Loucy (cell line): ENCODE measurements at regions not wholly inside any gene's neighbourhood (a gene's known extent, or its start where the extent isn't known, plus 50 kb on each side); places are given as distances from the start of the nearest gene placed in this dataset.

Source experiments
- H2AFZ ChIP-seq: fragments of 200-600 bp; sonication (generic); 2 replicates; pipeline ENCODE4 v1.6.0; 2016; ENCODE audit warnings: antibody characterized with exemption, mild to moderate bottlenecking, low read length, moderate library complexity
- H3F3A ChIP-seq: fragments of 200-600 bp; 2 replicates; pipeline ENCODE4 v1.6.0; 2016; ENCODE audit warnings: antibody characterized with exemption, low read depth, mild to moderate bottlenecking
- H3K27me3 ChIP-seq: fragments of 200-600 bp; sonication (generic); 2 replicates; pipeline ENCODE4 v1.6.1; 2014; ENCODE audit warnings: low read length, mild to moderate bottlenecking; ENCODE audit not compliant: insufficient read depth, poor library complexity, severe bottlenecking
- H3K36me3 ChIP-seq: fragments of 200-600 bp; sonication (generic); 2 replicates; pipeline ENCODE4 v1.6.1; 2016; ENCODE audit warnings: low read length; ENCODE audit not compliant: insufficient read depth
- H3K4me1 ChIP-seq: fragments of 200-600 bp; sonication (generic); 2 replicates; pipeline ENCODE4 v1.5.1; 2014; ENCODE audit warnings: low read length, mild to moderate bottlenecking; ENCODE audit not compliant: insufficient read depth, poor library complexity, severe bottlenecking
- H3K4me2 ChIP-seq: fragments of 200-600 bp; sonication (generic); 2 replicates; pipeline ENCODE4 v1.6.0; 2014; ENCODE audit warnings: antibody characterized with exemption, low read length, low read depth, mild to moderate bottlenecking; ENCODE audit not compliant: poor library complexity, severe bottlenecking
- H3K4me3 ChIP-seq: fragments of 200-600 bp; sonication (generic); 2 replicates; pipeline ENCODE4 v1.5.1; 2014; ENCODE audit warnings: low read length, mild to moderate bottlenecking, mixed read lengths; ENCODE audit not compliant: poor library complexity, severe bottlenecking
- H3K79me2 ChIP-seq: fragments of 200-600 bp; sonication (generic); 2 replicates; pipeline ENCODE4 v1.6.1; 2014; ENCODE audit warnings: low read length; ENCODE audit not compliant: insufficient read depth
- H3K9ac ChIP-seq: fragments of 200-600 bp; sonication (generic); 2 replicates; pipeline ENCODE4 v1.6.0; 2014; ENCODE audit warnings: mild to moderate bottlenecking, low read depth, low read length, moderate library complexity; ENCODE audit not compliant: poor library complexity, severe bottlenecking
- H3K9me2 ChIP-seq: fragments of 200-600 bp; sonication (generic); replicated peaks from 2 replicates; pipeline ENCODE4 v1.6.1; 2016; ENCODE audit warnings: low read depth, low read length, mixed read lengths
- H3K9me3 ChIP-seq: fragments of 200-600 bp; sonication (generic); 2 replicates; pipeline ENCODE4 v1.6.1; 2014; ENCODE audit warnings: mild to moderate bottlenecking, antibody characterized with exemption, low read length, low read depth; ENCODE audit not compliant: insufficient read depth
- H4K20me1 ChIP-seq: fragments of 200-600 bp; sonication (generic); 2 replicates; pipeline ENCODE4 v1.6.0; 2014; ENCODE audit warnings: antibody characterized with exemption, low read length, mild to moderate bottlenecking; ENCODE audit not compliant: insufficient read depth, poor library complexity, severe bottlenecking
- CTCF ChIP-seq: fragments of 200-600 bp; sonication (generic); conservative IDR thresholded peaks from 2 replicates; pipeline ENCODE4 v1.5.1; 2014; ENCODE audit warnings: mild to moderate bottlenecking, antibody characterized with exemption, low read length
- EZH2phosphoT487 ChIP-seq: fragments of 200-600 bp; IDR thresholded peaks from 2 replicates; pipeline ENCODE4 v1.6.1; 2018; ENCODE audit warnings: antibody characterized with exemption, mild to moderate bottlenecking, moderate library complexity, borderline replicate concordance

GRCh38 chr18:2306606-2307005, 264.7 kb downstream of the METTL4 start:
- Histone ChIP-seq H3K9me2 (no peaks in the 10 kb centered on the region), H3K4me1 (no peaks in the 10 kb centered on the region), H3K27me3 (no peaks in the 10 kb centered on the region), H3K9ac (no peak overlapping the region), H3F3A (no peaks in the 10 kb centered on the region), H3K9me3 (no peaks in the 10 kb centered on the region), H2AFZ (no peak overlapping the region), H3K36me3 (no peaks in the 10 kb centered on the region), H3K4me2 (no peak overlapping the region), H3K4me3 (no peak overlapping the region), H4K20me1 (no peaks in the 10 kb centered on the region), H3K79me2 (no peaks in the 10 kb centered on the region)
- TF ChIP-seq CTCF (no peak), EZH2phosphoT487 (no peak)

- H2AFZ ChIP-seq: no peak overlapping the region
These were observed 260.4 kb downstream of the METTL4 start for GRCh38 chr18:2310886-2311285.

GRCh38 chr18:2312440-2312839, 258.9 kb downstream of the METTL4 start:
- Histone ChIP-seq H4K20me1 (no peaks in the 10 kb centered on the region), H3K4me3 (no peak overlapping the region), H3K36me3 (no peaks in the 10 kb centered on the region), H3K9me3 (no peaks in the 10 kb centered on the region), H3K9ac (no peak overlapping the region), H3K4me1 (no peaks in the 10 kb centered on the region), H3K4me2 (no peak overlapping the region), H3K9me2 (no peaks in the 10 kb centered on the region), H3K79me2 (no peaks in the 10 kb centered on the region), H2AFZ (no peak overlapping the region), H3F3A (no peaks in the 10 kb centered on the region), H3K27me3 (no peaks in the 10 kb centered on the region)
- TF ChIP-seq EZH2phosphoT487 (no peak), CTCF (no peak)

More at GRCh38 chr18:2310886-2311285, 260.4 kb downstream of the METTL4 start:
- Histone ChIP-seq H4K20me1 (no peaks in the 10 kb centered on the region), H3K79me2 (no peaks in the 10 kb centered on the region), H3K9me3 (no peaks in the 10 kb centered on the region), H3K4me1 (no peaks in the 10 kb centered on the region), H3K4me3 (no peak overlapping the region), H3K4me2 (no peak overlapping the region), H3K36me3 (no peaks in the 10 kb centered on the region), H3K9me2 (no peaks in the 10 kb centered on the region), H3F3A (no peaks in the 10 kb centered on the region), H3K27me3 (no peaks in the 10 kb centered on the region), H3K9ac (no peak overlapping the region)
- TF ChIP-seq CTCF: no peak
- TF ChIP-seq EZH2phosphoT487: no peak
